LNCaP clone FGC (cell line): ENCODE measurements at regions not wholly inside any gene's neighbourhood (a gene's known extent, or its start where the extent isn't known, plus 50 kb on each side); places are given as distances from the start of the nearest gene placed in this dataset.
"Not testable (repeated sequence)": the region's sequence is repeated elsewhere in the genome, so short reads cannot be mapped to it uniquely, and the experiment has no call there.

Source experiments
- DNase-seq: peaks from one replicate; pipeline ENCODE4 v3.0.0-alpha.2; 2011; ENCODE audit warnings: low read depth
- H3K4me3 ChIP-seq: 2 replicates; pipeline ENCODE4 v1.5.1; 2011; ENCODE audit warnings: mild to moderate bottlenecking, low read depth, low read length, control low read depth
- TF ChIP-seq, protein P1 (sequence below): IDR thresholded peaks from 2 replicates; pipeline ENCODE4 v1.5.1; 2012; ENCODE audit warnings: mild to moderate bottlenecking; ENCODE audit not compliant: control insufficient read depth, insufficient read depth; ENCODE audit errors: extremely low read depth

DNA sequence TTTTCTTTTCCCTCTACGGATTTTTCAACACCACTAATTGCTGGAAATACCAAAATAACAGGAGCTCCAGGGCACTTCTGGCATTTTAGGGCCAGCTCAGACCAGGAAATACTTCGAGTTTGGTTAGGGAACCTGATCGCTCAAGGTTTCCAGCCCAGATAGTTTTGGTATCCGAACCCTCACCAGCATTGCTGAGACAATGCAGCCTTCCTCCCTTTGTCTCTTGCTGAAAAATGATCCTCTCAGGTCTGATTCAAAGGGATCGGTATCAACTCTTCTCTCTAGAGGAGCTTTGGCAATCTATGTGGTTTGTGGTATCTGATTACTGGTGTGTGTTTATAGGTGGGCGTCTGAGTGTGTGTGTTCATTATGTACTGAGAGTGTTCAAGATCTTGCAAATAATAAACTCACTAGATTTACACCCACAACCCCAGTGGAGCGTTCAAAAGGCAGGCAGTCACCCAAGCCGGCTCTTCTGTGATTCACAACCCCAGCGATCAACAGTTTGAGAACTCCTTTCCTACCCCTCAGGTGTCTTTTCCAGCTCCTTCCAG lies 122.8 kb upstream of the EGFLAM start:
- DNase-seq: no peak
- TF ChIP-seq, protein P1, sequence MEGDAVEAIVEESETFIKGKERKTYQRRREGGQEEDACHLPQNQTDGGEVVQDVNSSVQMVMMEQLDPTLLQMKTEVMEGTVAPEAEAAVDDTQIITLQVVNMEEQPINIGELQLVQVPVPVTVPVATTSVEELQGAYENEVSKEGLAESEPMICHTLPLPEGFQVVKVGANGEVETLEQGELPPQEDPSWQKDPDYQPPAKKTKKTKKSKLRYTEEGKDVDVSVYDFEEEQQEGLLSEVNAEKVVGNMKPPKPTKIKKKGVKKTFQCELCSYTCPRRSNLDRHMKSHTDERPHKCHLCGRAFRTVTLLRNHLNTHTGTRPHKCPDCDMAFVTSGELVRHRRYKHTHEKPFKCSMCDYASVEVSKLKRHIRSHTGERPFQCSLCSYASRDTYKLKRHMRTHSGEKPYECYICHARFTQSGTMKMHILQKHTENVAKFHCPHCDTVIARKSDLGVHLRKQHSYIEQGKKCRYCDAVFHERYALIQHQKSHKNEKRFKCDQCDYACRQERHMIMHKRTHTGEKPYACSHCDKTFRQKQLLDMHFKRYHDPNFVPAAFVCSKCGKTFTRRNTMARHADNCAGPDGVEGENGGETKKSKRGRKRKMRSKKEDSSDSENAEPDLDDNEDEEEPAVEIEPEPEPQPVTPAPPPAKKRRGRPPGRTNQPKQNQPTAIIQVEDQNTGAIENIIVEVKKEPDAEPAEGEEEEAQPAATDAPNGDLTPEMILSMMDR: no peak
- H3K4me3 ChIP-seq: no peak overlapping the region

DNA sequence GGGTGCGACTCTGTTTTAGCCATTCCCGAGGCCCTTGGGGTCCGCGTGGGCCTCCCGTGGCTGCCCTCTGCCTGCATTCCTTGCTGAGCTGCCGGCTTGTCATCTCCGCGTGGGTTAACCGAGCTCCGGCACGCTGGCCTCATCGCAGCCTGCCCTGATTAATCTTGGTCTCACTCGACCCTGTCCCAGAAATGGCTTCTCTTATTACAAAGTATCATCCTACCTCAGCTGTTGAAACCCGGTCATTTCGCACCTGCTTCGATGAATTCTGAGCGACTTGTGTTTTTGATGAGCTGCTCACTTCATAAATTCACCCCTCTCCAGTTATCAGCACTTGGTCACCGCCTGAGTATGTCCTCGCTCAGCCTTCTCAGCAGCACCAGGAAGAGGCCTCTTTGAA lies 123.5 kb upstream of the EGFLAM start:
- no peak overlapping the region for H3K4me3 ChIP-seq
- TF ChIP-seq, protein P1: no peak
- no peak for DNase-seq

DNA sequence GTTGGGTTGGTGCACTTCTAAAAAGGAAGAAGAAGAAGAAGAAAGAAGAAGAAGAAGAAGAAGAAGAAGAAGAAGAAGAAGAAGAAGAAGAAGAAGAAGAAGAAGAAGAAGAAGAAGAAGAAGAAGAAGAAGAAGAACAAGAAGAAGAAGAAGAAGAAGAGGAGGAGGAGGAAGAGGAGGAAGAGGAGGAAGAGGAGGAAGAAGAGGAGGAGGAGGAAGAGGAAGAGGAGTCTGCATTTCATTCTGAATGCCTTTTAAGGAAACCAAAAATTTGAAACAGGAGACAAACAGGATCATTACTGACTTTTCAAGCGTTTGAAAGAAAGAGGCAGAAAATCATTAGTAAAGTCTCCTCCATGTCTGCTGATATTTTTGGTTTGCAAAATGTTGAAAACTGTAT lies 124.1 kb upstream of the EGFLAM start:
- DNase-seq, H3K4me3 ChIP-seq: not testable (repeated sequence)

DNA sequence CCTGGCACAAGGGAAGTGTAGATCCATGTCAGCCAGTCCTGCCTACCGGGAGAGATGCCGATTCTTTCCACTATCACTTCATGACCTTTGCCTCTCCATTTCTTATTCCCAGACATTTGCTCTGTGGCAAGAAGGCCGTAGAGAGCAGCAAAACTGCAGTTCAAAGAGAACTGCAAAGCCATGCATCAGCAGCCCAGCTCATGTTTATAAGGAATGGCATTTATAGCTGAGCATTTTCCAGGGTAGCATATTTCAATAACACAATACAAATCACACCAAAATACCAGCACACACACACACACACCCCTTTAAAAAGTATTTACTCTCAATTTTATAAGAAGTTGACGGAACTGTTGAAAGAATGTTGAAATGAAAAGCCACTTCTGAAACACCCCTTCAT lies 126.7 kb upstream of the EGFLAM start:
- TF ChIP-seq, protein P1: no peak
- no peak overlapping the region for H3K4me3 ChIP-seq
- no peak for DNase-seq

DNA sequence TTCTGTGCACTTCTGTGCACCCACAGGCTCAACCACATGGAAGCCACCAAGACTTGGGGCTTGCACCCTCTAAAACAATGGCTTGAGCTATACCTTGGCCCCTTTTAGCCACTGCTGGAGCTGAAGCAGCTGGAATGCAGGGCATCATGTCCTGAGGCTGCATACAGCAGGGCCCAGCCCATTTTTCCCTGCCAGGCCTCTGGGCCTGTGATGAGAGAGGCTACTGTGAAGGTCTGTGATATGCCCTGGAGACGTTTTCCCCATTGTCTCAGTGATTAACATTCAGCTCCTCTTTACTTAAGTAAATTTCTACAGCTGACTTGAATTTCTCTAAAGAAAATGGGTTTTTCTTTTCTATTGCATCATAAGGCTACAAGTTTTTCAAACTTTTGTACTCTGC lies 134.0 kb upstream of the EGFLAM start:
- TF ChIP-seq, protein P1: no peak
- no peak for DNase-seq

DNA sequence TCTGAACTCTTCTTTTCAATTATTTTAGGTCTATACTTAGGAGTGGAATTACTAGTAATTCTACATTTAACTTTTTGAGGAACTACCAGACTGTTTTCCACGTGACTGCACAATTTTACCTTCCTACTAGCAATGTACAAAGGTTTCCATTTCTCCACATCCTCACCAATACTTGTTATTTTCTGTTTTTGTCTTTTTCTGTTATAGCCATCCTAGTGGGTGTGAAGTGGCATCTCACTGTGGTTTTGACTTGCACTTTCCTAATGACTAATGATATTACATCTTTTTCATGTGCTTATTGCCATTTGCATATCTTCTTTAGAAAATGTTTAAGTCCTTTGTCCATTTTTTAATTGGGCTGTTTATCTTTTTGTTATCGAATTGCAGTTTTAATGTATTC lies 136.9 kb upstream of the EGFLAM start:
- TF ChIP-seq, protein P1: no peak
- DNase-seq: no peak
- H3K4me3 ChIP-seq: no peak overlapping the region

More for the DNA sequence above, 134.0 kb upstream of the EGFLAM start:
- H3K4me3 ChIP-seq: no peak overlapping the region

DNA sequence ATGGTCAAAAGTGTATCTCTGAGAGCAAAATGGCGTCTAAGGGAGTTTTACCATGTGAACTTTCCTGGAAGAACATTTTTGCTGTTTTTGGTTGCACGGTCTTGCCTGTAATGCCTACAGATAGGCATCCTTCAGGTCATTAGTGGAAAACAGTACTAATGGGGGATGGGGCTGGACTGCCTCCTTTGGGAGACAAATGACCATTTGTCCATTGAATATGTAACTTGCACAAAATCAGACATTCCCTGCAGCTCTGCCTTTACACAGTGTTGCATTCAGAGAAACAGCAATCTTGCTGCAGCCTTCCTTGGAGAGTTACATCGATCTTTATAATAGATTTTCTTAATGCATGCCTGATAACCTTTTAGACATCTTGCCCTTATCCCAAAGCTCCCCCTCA lies 138.5 kb upstream of the EGFLAM start:
- TF ChIP-seq, protein P1: no peak
- H3K4me3 ChIP-seq: no peak overlapping the region
- DNase-seq: no peak
